NCI-H1105 (cell line): ENCODE measurements at regions not wholly inside any gene's neighbourhood (a gene's known extent, or its start where the extent isn't known, plus 50 kb on each side); places are given as distances from the start of the nearest gene placed in this dataset.

Source experiments
- DNase-seq: peaks from one replicate; lab custom pipeline; 2025; lab: John Stamatoyannopoulos, UW

- DNase-seq = no peak
Measured at GRCh38 chr18:76771192-76771799, 51.1 kb upstream of the ZNF236 start.

- no peak for DNase-seq
Measured at GRCh38 chr18:76767954-76768353, 54.4 kb upstream of the ZNF236 start.

GRCh38 chr18:76766429-76766828 is 55.9 kb upstream of the ZNF236 start:
- no peak for DNase-seq

- no peak for DNase-seq
Measured at GRCh38 chr18:76765649-76766048, 56.7 kb upstream of the ZNF236 start.

GRCh38 chr18:76764291-76764901 is 58.0 kb upstream of the ZNF236 start:
- peak; percentile 54 for DNase-seq

- DNase-seq = no peak
Measured at GRCh38 chr18:76759056-76759455, 63.3 kb upstream of the ZNF236 start.

GRCh38 chr18:76757925-76758324 is 64.4 kb upstream of the ZNF236 start:
- DNase-seq = no peak

- DNase-seq = no peak
Measured at GRCh38 chr18:76757335-76757734, 65.0 kb upstream of the ZNF236 start.

GRCh38 chr18:76756531-76757253 is 65.7 kb upstream of the ZNF236 start:
- DNase-seq = no peak

GRCh38 chr18:76754351-76754750 is 68.0 kb upstream of the ZNF236 start:
- DNase-seq = no peak

- no peak for DNase-seq
Measured at GRCh38 chr18:76752400-76752799, 70.0 kb upstream of the ZNF236 start.

- no peak for DNase-seq
Measured at GRCh38 chr18:76750917-76751890, 71.2 kb upstream of the ZNF236 start.

- no peak for DNase-seq
Measured at GRCh38 chr18:76750269-76750668, 72.1 kb upstream of the ZNF236 start.

GRCh38 chr18:76747676-76748075 is 74.7 kb upstream of the ZNF236 start:
- DNase-seq = no peak

- DNase-seq = no peak
Measured at GRCh38 chr18:76741346-76741745, 81.0 kb upstream of the ZNF236 start.

- no peak for DNase-seq
Measured at GRCh38 chr18:76736309-76736708, 86.0 kb upstream of the ZNF236 start.

GRCh38 chr18:76730901-76731300 is 91.5 kb upstream of the ZNF236 start:
- DNase-seq = no peak

- no peak for DNase-seq
Measured at GRCh38 chr18:76727589-76727988, 94.8 kb upstream of the ZNF236 start.

GRCh38 chr18:76725445-76725844 is 96.9 kb upstream of the ZNF236 start:
- no peak for DNase-seq

- no peak for DNase-seq
Measured at GRCh38 chr18:76722224-76723061, 99.9 kb upstream of the ZNF236 start.
